ENCODE measurements at regions not wholly inside any gene's neighbourhood (a gene's known extent, or its start where the extent isn't known, plus 50 kb on each side); places are given as distances from the start of the nearest gene placed in this dataset.

GRCh38 chr9:38280251-38280800 is 112.2 kb upstream of the ALDH1B1 start:
- Histone ChIP-seq H3K27me3 (no peaks in the 10 kb centered on the region), H3K4me2 (no peak overlapping the region), H3K36me3 (no peaks in the 10 kb centered on the region), H3K9me3 (no peaks in the 10 kb centered on the region), H3K27ac (no peak overlapping the region), H3K4me1 (no peaks in the 10 kb centered on the region), H3K4me3 (no peak overlapping the region), H3K9ac (no peak overlapping the region), H4K20me1 (no peaks in the 10 kb centered on the region)
- TF ChIP-seq Cebpa-rat (IDR thresholded peaks at IDR 0.05): no peak

- no peak for TF ChIP-seq Cebpa-rat (IDR thresholded peaks at IDR 0.05)
- no peaks in the 10 kb centered on the region for H4K20me1 ChIP-seq
- no peak overlapping the region for H3K4me2 ChIP-seq
- no peak overlapping the region for H3K9ac ChIP-seq
- H3K4me3 ChIP-seq: no peak overlapping the region
- no peaks in the 10 kb centered on the region for H3K9me3 ChIP-seq
- H3K36me3 ChIP-seq: no peaks in the 10 kb centered on the region
- H3K27ac ChIP-seq: no peak overlapping the region
- H3K27me3 ChIP-seq: no peaks in the 10 kb centered on the region
- no peaks in the 10 kb centered on the region for H3K4me1 ChIP-seq
Measured at GRCh38 chr9:38278931-38279679, 113.4 kb upstream of the ALDH1B1 start.

- Histone ChIP-seq H4K20me1 (no peaks in the 10 kb centered on the region), H3K36me3 (no peaks in the 10 kb centered on the region), H3K27ac (no peak overlapping the region), H3K4me1 (no peaks in the 10 kb centered on the region), H3K4me3 (no peak overlapping the region), H3K4me2 (no peak overlapping the region), H3K9me3 (no peaks in the 10 kb centered on the region), H3K27me3 (no peaks in the 10 kb centered on the region), H3K9ac (no peak overlapping the region)
- TF ChIP-seq Cebpa-rat (IDR thresholded peaks at IDR 0.05): no peak
Measured at GRCh38 chr9:38278457-38278856, 114.0 kb upstream of the ALDH1B1 start.

GRCh38 chr9:38277601-38278200 is 114.8 kb upstream of the ALDH1B1 start:
- no peak overlapping the region for H3K4me3 ChIP-seq
- H4K20me1 ChIP-seq: no peaks in the 10 kb centered on the region
- H3K27ac ChIP-seq: no peak overlapping the region
- H3K9ac ChIP-seq: no peak overlapping the region
- H3K36me3 ChIP-seq: no peaks in the 10 kb centered on the region
- no peak overlapping the region for H3K4me2 ChIP-seq
- H3K4me1 ChIP-seq: no peaks in the 10 kb centered on the region
- no peak for TF ChIP-seq Cebpa-rat (IDR thresholded peaks at IDR 0.05)
- no peaks in the 10 kb centered on the region for H3K27me3 ChIP-seq
- H3K9me3 ChIP-seq: no peaks in the 10 kb centered on the region

GRCh38 chr9:38276771-38277439 is 115.6 kb upstream of the ALDH1B1 start:
- no peaks in the 10 kb centered on the region for H3K4me1 ChIP-seq
- H3K4me2 ChIP-seq: no peak overlapping the region
- H3K27me3 ChIP-seq: no peaks in the 10 kb centered on the region
- no peaks in the 10 kb centered on the region for H3K9me3 ChIP-seq
- H4K20me1 ChIP-seq: no peaks in the 10 kb centered on the region
- no peaks in the 10 kb centered on the region for H3K36me3 ChIP-seq
- H3K4me3 ChIP-seq: no peak overlapping the region
- H3K27ac ChIP-seq: no peak overlapping the region
- no peak overlapping the region for H3K9ac ChIP-seq
- no peak for TF ChIP-seq Cebpa-rat (IDR thresholded peaks at IDR 0.05)

GRCh38 chr9:38274800-38275199 is 117.7 kb upstream of the ALDH1B1 start:
- H3K27me3 ChIP-seq: no peaks in the 10 kb centered on the region
- H4K20me1 ChIP-seq: no peaks in the 10 kb centered on the region
- H3K9ac ChIP-seq: no peak overlapping the region
- no peak overlapping the region for H3K4me3 ChIP-seq
- no peak overlapping the region for H3K4me2 ChIP-seq
- H3K27ac ChIP-seq: no peak overlapping the region
- H3K4me1 ChIP-seq: no peaks in the 10 kb centered on the region
- no peaks in the 10 kb centered on the region for H3K36me3 ChIP-seq
- no peak for TF ChIP-seq Cebpa-rat (IDR thresholded peaks at IDR 0.05)
- H3K9me3 ChIP-seq: no peaks in the 10 kb centered on the region

- no peak overlapping the region for H3K9ac ChIP-seq
- H3K9me3 ChIP-seq: no peaks in the 10 kb centered on the region
- no peaks in the 10 kb centered on the region for H3K4me1 ChIP-seq
- H3K36me3 ChIP-seq: no peaks in the 10 kb centered on the region
- no peak overlapping the region for H3K4me2 ChIP-seq
- no peak overlapping the region for H3K4me3 ChIP-seq
- TF ChIP-seq Cebpa-rat (IDR thresholded peaks at IDR 0.05): no peak
- no peaks in the 10 kb centered on the region for H4K20me1 ChIP-seq
- H3K27me3 ChIP-seq: no peaks in the 10 kb centered on the region
- no peak overlapping the region for H3K27ac ChIP-seq
Measured at GRCh38 chr9:38272710-38273109, 119.8 kb upstream of the ALDH1B1 start.

- Histone ChIP-seq H3K9ac (no peak overlapping the region), H3K4me1 (no peaks in the 10 kb centered on the region), H3K4me3 (no peak overlapping the region), H3K36me3 (no peaks in the 10 kb centered on the region), H3K27ac (no peak overlapping the region), H3K27me3 (no peaks in the 10 kb centered on the region), H3K4me2 (no peak overlapping the region), H4K20me1 (no peaks in the 10 kb centered on the region), H3K9me3 (no peaks in the 10 kb centered on the region)
- TF ChIP-seq Cebpa-rat (IDR thresholded peaks at IDR 0.05): no peak
Measured at GRCh38 chr9:38271666-38272241, 120.7 kb upstream of the ALDH1B1 start.

- Histone ChIP-seq H4K20me1 (no peaks in the 10 kb centered on the region), H3K27ac (no peak overlapping the region), H3K9me3 (peaks cover 13% of the 10 kb centered on the region; the same call in 1 of the 2 replicates), H3K27me3 (no peaks in the 10 kb centered on the region), H3K36me3 (no peaks in the 10 kb centered on the region), H3K4me1 (no peaks in the 10 kb centered on the region), H3K4me3 (no peak overlapping the region), H3K4me2 (no peak overlapping the region), H3K9ac (no peak overlapping the region)
- no peak for TF ChIP-seq Cebpa-rat (IDR thresholded peaks at IDR 0.05)
Measured at GRCh38 chr9:38269775-38270174, 122.7 kb upstream of the ALDH1B1 start.

GRCh38 chr9:38263532-38263931 is 129.0 kb upstream of the ALDH1B1 start:
- H3K27ac ChIP-seq: no peak overlapping the region
- H3K4me3 ChIP-seq: no peak overlapping the region
- H3K9me3 ChIP-seq: peaks cover 20% of the 10 kb centered on the region; the same call in 1 of the 2 replicates
- no peak for TF ChIP-seq Cebpa-rat (IDR thresholded peaks at IDR 0.05)
- no peaks in the 10 kb centered on the region for H3K36me3 ChIP-seq
- H3K27me3 ChIP-seq: no peaks in the 10 kb centered on the region
- H3K4me2 ChIP-seq: no peak overlapping the region
- no peaks in the 10 kb centered on the region for H3K4me1 ChIP-seq
- no peaks in the 10 kb centered on the region for H4K20me1 ChIP-seq
- H3K9ac ChIP-seq: no peak overlapping the region

Data from BLaER1 (cell line).